Kidney (tissue), 13 donors: ENCODE measurements at regions not wholly inside any gene's neighbourhood (a gene's known extent, or its start where the extent isn't known, plus 50 kb on each side); places are given as distances from the start of the nearest gene placed in this dataset.

Experiments
- DNase-seq, 5 donors: peaks; one replicate each; pipeline ENCODE4 v3.0.0-alpha.2; 2013 to 2020
- FAIRE-seq: peaks from 2 replicates; lab custom pipeline; 2012; peaks lifted over from hg19 to GRCh38; lab: Jason Lieb, UNC
- H3K27ac ChIP-seq, 2 donors: one replicate each; pipeline ENCODE4 v1.7.0; 2013; ENCODE audit warnings: low read depth in 2 of 2, low read length in 2 of 2, inconsistent platforms in 1 of 2
- H3K27me3 ChIP-seq: one replicate; pipeline ENCODE4 v1.7.1; 2013; ENCODE audit warnings: low read length, inconsistent platforms; ENCODE audit not compliant: control insufficient read depth, insufficient read depth
- H3K36me3 ChIP-seq, 3 donors: one replicate each; pipeline versions ENCODE4 v1.7.0 to v1.7.1; 2013; ENCODE audit warnings: low read length in 3 of 3, control low read depth in 1 of 3, inconsistent platforms in 1 of 3; ENCODE audit not compliant: insufficient read depth in 3 of 3, control insufficient read depth in 2 of 3
- H3K4me1 ChIP-seq, 3 donors: one replicate each; pipeline versions ENCODE4 v1.7.0 to v1.7.1; 2013; ENCODE audit warnings: low read length in 3 of 3, inconsistent platforms in 1 of 3, low read depth in 1 of 3; ENCODE audit not compliant: control insufficient read depth in 2 of 3, insufficient read depth in 2 of 3
- H3K4me3 ChIP-seq, 3 donors: one replicate each; pipeline versions ENCODE4 v1.7.0 to v1.8.1; 2013; ENCODE audit warnings: low read length in 3 of 3, control low read depth in 1 of 3, inconsistent platforms in 1 of 3
- H3K9ac ChIP-seq, 3 donors: one replicate each; pipeline versions ENCODE4 v1.7.0 to v1.7.1; 2013; ENCODE audit warnings: low read length in 3 of 3, control low read depth in 1 of 3, inconsistent platforms in 1 of 3
- H3K9me3 ChIP-seq, 3 donors: one replicate each; pipeline versions ENCODE4 v1.7.0 to v1.7.1; 2013; ENCODE audit warnings: low read length in 3 of 3, control low read depth in 1 of 3, inconsistent platforms in 1 of 3; ENCODE audit not compliant: control insufficient read depth in 2 of 3, insufficient read depth in 1 of 3
- CTCF ChIP-seq: IDR thresholded peaks from 3 replicates; pipeline ENCODE4 v1.5.1; 2012; ENCODE audit warnings: mild to moderate bottlenecking, moderate library complexity, borderline replicate concordance; ENCODE audit not compliant: insufficient read depth; ENCODE audit errors: extremely low read depth
- intact Hi-C: fragments of 100-400 bp; cut with DNase I; formaldehyde crosslinking; loops from one replicate; pipeline ENCODE4 v1.11.1; 2022
- donor health status: control.
- donor health status: control.
- donor health status: control.
- donor health status: control.
- donor health status: control.
- donor health status: DM: yes; HTN: yes; CAD: no.
- donor health status: Normal renal cell carcinoma (clear cell type).

- Histone ChIP-seq H3K9ac (no peak overlapping the region), H3K9me3 (no peaks in the 10 kb centered on the region), H3K27ac (no peak overlapping the region), H3K4me1 (no peaks in the 10 kb centered on the region), H3K4me3 (no peak overlapping the region), H3K36me3 (no peaks in the 10 kb centered on the region), H3K27me3 (no peaks in the 10 kb centered on the region)
- no peak for TF ChIP-seq CTCF
- intact Hi-C loops = no loop called here
- no peak for DNase-seq
- no peak for FAIRE-seq
Observed at GRCh38 chr5:167392240-167392639, 899.2 kb upstream of the WWC1 start.

- Histone ChIP-seq H3K27me3 (no peaks in the 10 kb centered on the region), H3K36me3 (no peaks in the 10 kb centered on the region), H3K27ac (no peak overlapping the region), H3K4me3 (no peak overlapping the region), H3K9ac (no peak overlapping the region), H3K4me1 (no peaks in the 10 kb centered on the region), H3K9me3 (no peaks in the 10 kb centered on the region)
- intact Hi-C loops = no loop called here
- no peak for FAIRE-seq
- no peak for DNase-seq
- no peak for TF ChIP-seq CTCF
Observed at GRCh38 chr5:167393358-167393757, 898.1 kb upstream of the WWC1 start.

DNA sequence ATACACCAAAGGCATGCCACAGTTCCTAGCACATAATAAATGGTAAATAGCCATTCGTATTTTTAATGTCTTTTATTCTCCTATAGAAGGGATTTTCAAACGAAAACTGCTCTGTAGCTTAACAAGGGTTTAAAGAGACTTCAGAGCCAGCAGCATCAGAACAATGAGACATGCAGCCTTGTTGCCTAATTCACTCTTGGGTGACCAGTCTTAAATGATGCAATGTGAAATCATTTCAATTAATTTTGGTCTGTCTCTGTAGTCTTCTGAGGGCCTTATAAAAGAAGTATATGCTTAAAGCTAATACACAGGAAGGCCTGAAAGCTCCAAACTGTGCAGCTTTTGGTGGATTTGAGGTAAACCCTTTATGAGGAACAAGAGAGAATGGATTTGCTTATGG is 888.8 kb upstream of the WWC1 start:
- Histone ChIP-seq H3K27ac (no peak overlapping the region), H3K4me1 (no peaks in the 10 kb centered on the region), H3K9me3 (no peaks in the 10 kb centered on the region), H3K9ac (no peak overlapping the region), H3K36me3 (no peaks in the 10 kb centered on the region), H3K27me3 (no peaks in the 10 kb centered on the region), H3K4me3 (no peak overlapping the region)
- TF ChIP-seq CTCF = no peak
- no peak for FAIRE-seq
- intact Hi-C loops = no loop called here
- no peak for DNase-seq

- no peak for TF ChIP-seq CTCF
- no peak overlapping the region for H3K9ac ChIP-seq
- H3K27me3 ChIP-seq = no peaks in the 10 kb centered on the region
- H3K36me3 ChIP-seq = no peaks in the 10 kb centered on the region
- FAIRE-seq = no peak
- no peak overlapping the region for H3K27ac ChIP-seq
- no peaks in the 10 kb centered on the region for H3K9me3 ChIP-seq
- no peak overlapping the region for H3K4me3 ChIP-seq
- intact Hi-C loops = no loop called here
- DNase-seq = no peak
- H3K4me1 ChIP-seq = no peaks in the 10 kb centered on the region
Observed at GRCh38 chr5:167406513-167406912, 884.9 kb upstream of the WWC1 start.
